A204.1 (cell line): ENCODE measurements at regions not wholly inside any gene's neighbourhood (a gene's known extent, or its start where the extent isn't known, plus 50 kb on each side); places are given as distances from the start of the nearest gene placed in this dataset.

Experiments used
- FAIRE-seq: peaks from 2 replicates; lab custom pipeline; 2012; peaks lifted over from hg19 to GRCh38; lab: Jason Lieb, UNC

- no peak for FAIRE-seq
These were observed 352.0 kb upstream of the C1orf87 start for GRCh38 chr1:60425528-60425927.

GRCh38 chr1:60423146-60423780 lies 349.7 kb upstream of the C1orf87 start:
- no peak for FAIRE-seq

GRCh38 chr1:60421965-60422364 lies 348.4 kb upstream of the C1orf87 start:
- FAIRE-seq, result no peak

- no peak for FAIRE-seq
These were observed 345.5 kb upstream of the C1orf87 start for GRCh38 chr1:60419023-60419422.

- no peak for FAIRE-seq
These were observed 342.1 kb upstream of the C1orf87 start for GRCh38 chr1:60415696-60416095.

GRCh38 chr1:60413091-60413490 lies 339.5 kb upstream of the C1orf87 start:
- no peak for FAIRE-seq

- no peak for FAIRE-seq
These were observed 338.0 kb upstream of the C1orf87 start for GRCh38 chr1:60411591-60411990.

- no peak for FAIRE-seq
These were observed 329.2 kb upstream of the C1orf87 start for GRCh38 chr1:60402816-60403215.

- FAIRE-seq, result no peak
These were observed 328.6 kb upstream of the C1orf87 start for GRCh38 chr1:60402216-60402615.

- FAIRE-seq, result no peak
These were observed 320.9 kb upstream of the C1orf87 start for GRCh38 chr1:60394436-60394835.

GRCh38 chr1:60390593-60391282 lies 317.2 kb upstream of the C1orf87 start:
- no peak for FAIRE-seq

GRCh38 chr1:60388092-60388987 lies 314.8 kb upstream of the C1orf87 start:
- FAIRE-seq, result no peak

GRCh38 chr1:60387175-60387574 lies 313.6 kb upstream of the C1orf87 start:
- FAIRE-seq, result no peak

GRCh38 chr1:60386249-60386648 lies 312.7 kb upstream of the C1orf87 start:
- FAIRE-seq, result no peak

- FAIRE-seq, result no peak
These were observed 302.6 kb upstream of the C1orf87 start for GRCh38 chr1:60376196-60376595.

GRCh38 chr1:60374537-60374936 lies 301.0 kb upstream of the C1orf87 start:
- FAIRE-seq, result no peak

- no peak for FAIRE-seq
These were observed 294.0 kb upstream of the C1orf87 start for GRCh38 chr1:60367532-60367931.

GRCh38 chr1:60359431-60359830 lies 285.9 kb upstream of the C1orf87 start:
- FAIRE-seq, result no peak

- FAIRE-seq, result no peak
These were observed 277.0 kb upstream of the C1orf87 start for GRCh38 chr1:60350531-60350930.

GRCh38 chr1:60348884-60349283 lies 275.3 kb upstream of the C1orf87 start:
- FAIRE-seq, result no peak

- FAIRE-seq, result no peak
These were observed 272.1 kb upstream of the C1orf87 start for GRCh38 chr1:60345621-60346020.

- no peak for FAIRE-seq
These were observed 271.5 kb upstream of the C1orf87 start for GRCh38 chr1:60345049-60345448.

GRCh38 chr1:60343736-60344135 lies 270.2 kb upstream of the C1orf87 start:
- no peak for FAIRE-seq
